H1 (cell line): ENCODE measurements at regions not wholly inside any gene's neighbourhood (a gene's known extent, or its start where the extent isn't known, plus 50 kb on each side); places are given as distances from the start of the nearest gene placed in this dataset.

Source experiments
- CTCF ChIA-PET: fragments of 300-600 bp; sonication (Branson Sonifier 250); formaldehyde crosslinking; loops from one replicate; lab custom pipeline; 2021; ENCODE audit not compliant: partially characterized antibody; lab: Charles Lee
- POLR2A ChIA-PET: fragments of 300-600 bp; sonication (Branson Sonifier 250); formaldehyde crosslinking; loops from one replicate; lab custom pipeline; 2021; ENCODE audit warnings: inconsistent platforms; ENCODE audit not compliant: partially characterized antibody; lab: Charles Lee
- DNase-seq, 2 experiments: peaks; one replicate each; pipeline versions ENCODE4 v3.0.0 to v3.0.0-alpha.2; 2010 to 2022; ENCODE audit warnings: low spot score in 2 of 2, low read depth in 1 of 2, mixed read lengths in 1 of 2
- FAIRE-seq: peaks from 2 replicates; lab custom pipeline; 2011; peaks lifted over from hg19 to GRCh38; lab: Jason Lieb, UNC
- H2AFZ ChIP-seq: 2 replicates; pipeline ENCODE4 v1.8.1; 2012; ENCODE audit warnings: low read length, inconsistent platforms
- H2AK5ac ChIP-seq: 2 replicates; pipeline ENCODE4 v1.6.1; 2013; ENCODE audit warnings: low read depth, low read length
- H2BK120ac ChIP-seq: replicated peaks from 2 replicates; pipeline ENCODE3; 2013; ENCODE audit warnings: low read depth, low read length, inconsistent platforms
- H2BK12ac ChIP-seq: 2 replicates; pipeline ENCODE4 v1.6.1; 2013; ENCODE audit warnings: low read depth, low read length
- H2BK15ac ChIP-seq: 2 replicates; pipeline ENCODE4 v1.6.1; 2013; ENCODE audit warnings: low read length
- H2BK20ac ChIP-seq: 2 replicates; pipeline ENCODE4 v1.6.1; 2013; ENCODE audit warnings: low read length
- H2BK5ac ChIP-seq: 2 replicates; pipeline ENCODE4 v1.6.1; 2013; ENCODE audit warnings: low read depth, low read length
- H3K14ac ChIP-seq: 2 replicates; pipeline ENCODE4 v1.6.1; 2013; ENCODE audit warnings: inconsistent platforms; ENCODE audit not compliant: insufficient read length
- H3K18ac ChIP-seq: 2 replicates; pipeline ENCODE4 v1.6.1; 2013; ENCODE audit warnings: low read length; ENCODE audit errors: extremely low read depth
- H3K23ac ChIP-seq: 2 replicates; pipeline ENCODE4 v1.6.1; 2013; ENCODE audit warnings: inconsistent platforms; ENCODE audit not compliant: insufficient read length
- H3K23me2 ChIP-seq: 2 replicates; pipeline ENCODE4 v1.6.1; 2013; ENCODE audit warnings: low read depth, low read length
- H3K27ac ChIP-seq: 2 replicates; pipeline ENCODE4 v1.6.1; 2011; ENCODE audit warnings: low read depth, low read length, inconsistent platforms
- H3K27me3 ChIP-seq, 4 experiments: replicated peaks in 1 of 4; 1 replicate in 1 of 4; 2 replicates in 3 of 4; pipeline versions ENCODE4 v1.6.1 to v1.8.1; 2011 to 2013; ENCODE audit warnings: low read length in 3 of 4, mild to moderate bottlenecking in 3 of 4, inconsistent platforms in 2 of 4, mixed read lengths in 2 of 4, moderate library complexity in 1 of 4; ENCODE audit not compliant: control insufficient read depth in 3 of 4, insufficient read depth in 3 of 4; ENCODE audit errors: extremely low read depth in 1 of 4
- H3K36me3 ChIP-seq, 4 experiments: 2 replicates each; pipeline versions ENCODE4 v1.6.1 to v1.8.1; 2011 to 2013; ENCODE audit warnings: mild to moderate bottlenecking in 4 of 4, low read length in 3 of 4, moderate library complexity in 2 of 4, control low read depth in 1 of 4, inconsistent platforms in 1 of 4; ENCODE audit not compliant: insufficient read depth in 4 of 4, control insufficient read depth in 2 of 4
- H3K4ac ChIP-seq: replicated peaks from 2 replicates; pipeline ENCODE3; 2013; ENCODE audit warnings: low read length, low read depth, mixed read lengths, inconsistent platforms; ENCODE audit not compliant: insufficient read length
- H3K4me1 ChIP-seq, 4 experiments: replicated peaks in 1 of 4; 1 replicate in 1 of 4; 2 replicates in 3 of 4; pipeline versions ENCODE4 v1.6.1 to v1.8.1; 2011 to 2013; ENCODE audit warnings: low read length in 3 of 4, inconsistent platforms in 2 of 4, mixed read lengths in 1 of 4; ENCODE audit not compliant: insufficient read depth in 4 of 4, control insufficient read depth in 3 of 4
- H3K4me2 ChIP-seq, 2 experiments: 2 replicates each; pipeline versions ENCODE4 v1.6.1 to v1.8.1; 2011 to 2013; ENCODE audit warnings: low read depth in 2 of 2, low read length in 2 of 2, control low read depth in 1 of 2, inconsistent platforms in 1 of 2, mild to moderate bottlenecking in 1 of 2; ENCODE audit not compliant: insufficient read depth in 1 of 2
- H3K4me3 ChIP-seq, 4 experiments: fragments of 200-600, 300-600 bp in 1 of 4; sonication (generic), shearing (Covaris generic), sonication (Bioruptor Twin) in 1 of 4; 2 replicates each; pipeline versions ENCODE4 v1.5.1 to v1.8.1; 2011 to 2016; ENCODE audit warnings: low read length in 4 of 4, low read depth in 3 of 4, control low read depth in 2 of 4, inconsistent platforms in 2 of 4, mild to moderate bottlenecking in 2 of 4, mixed read lengths in 1 of 4, moderate library complexity in 1 of 4; ENCODE audit not compliant: insufficient read depth in 2 of 4; ENCODE audit errors: extremely low read depth in 1 of 4
- H3K56ac ChIP-seq: replicated peaks from 2 replicates; pipeline ENCODE3; 2013; ENCODE audit warnings: low read depth, mild to moderate bottlenecking, mixed read lengths, low read length, inconsistent platforms; ENCODE audit not compliant: insufficient read length
- H3K79me1 ChIP-seq: 2 replicates; pipeline ENCODE4 v1.6.1; 2013; ENCODE audit warnings: low read depth, low read length, control low read depth
- H3K79me2 ChIP-seq, 2 experiments: 2 replicates each; pipeline versions ENCODE4 v1.6.1 to v1.8.1; 2012 to 2013; ENCODE audit warnings: low read length in 2 of 2, mild to moderate bottlenecking in 2 of 2, inconsistent platforms in 1 of 2; ENCODE audit not compliant: insufficient read depth in 2 of 2, control insufficient read depth in 1 of 2
- H3K9ac ChIP-seq, 4 experiments: replicated peaks in 1 of 4; 1 replicate in 1 of 4; 2 replicates in 3 of 4; pipeline versions ENCODE4 v1.6.1 to v1.8.1; 2011 to 2013; ENCODE audit warnings: low read depth in 3 of 4, low read length in 3 of 4, control low read depth in 2 of 4, mild to moderate bottlenecking in 2 of 4, moderate library complexity in 2 of 4, inconsistent platforms in 1 of 4; ENCODE audit errors: extremely low read depth in 1 of 4
- H3K9me3 ChIP-seq, 2 experiments: 2 replicates each; pipeline versions ENCODE4 v1.6.1 to v1.8.1; 2012 to 2013; ENCODE audit warnings: mild to moderate bottlenecking in 2 of 2, moderate library complexity in 2 of 2, control low read depth in 1 of 2, inconsistent platforms in 1 of 2, low read depth in 1 of 2, low read length in 1 of 2, mixed read lengths in 1 of 2; ENCODE audit not compliant: insufficient read depth in 2 of 2
- H4K20me1 ChIP-seq, 2 experiments: replicated peaks in 1 of 2; 2 replicates each; pipeline versions ENCODE3 to v1.8.1; 2011 to 2013; ENCODE audit warnings: inconsistent platforms in 2 of 2, low read length in 2 of 2, mild to moderate bottlenecking in 1 of 2; ENCODE audit not compliant: insufficient read depth in 2 of 2, control insufficient read depth in 1 of 2
- H4K5ac ChIP-seq: 2 replicates; pipeline ENCODE4 v1.6.1; 2013; ENCODE audit warnings: low read length, low read depth, mixed read lengths, inconsistent platforms; ENCODE audit not compliant: insufficient read length
- H4K8ac ChIP-seq: 2 replicates; pipeline ENCODE4 v1.8.0; 2013; ENCODE audit warnings: mild to moderate bottlenecking, moderate library complexity, low read length, inconsistent platforms; ENCODE audit not compliant: insufficient read depth; ENCODE audit errors: extremely low read depth
- H4K91ac ChIP-seq: replicated peaks from 2 replicates; pipeline ENCODE3; 2013; ENCODE audit warnings: low read length, mixed read lengths, inconsistent platforms; ENCODE audit not compliant: insufficient read length
- BCL11A ChIP-seq, 2 experiments: IDR thresholded peaks; one replicate each; pipeline ENCODE4 v1.6.1; 2011; ENCODE audit warnings: low read depth in 2 of 2, low read length in 2 of 2, mild to moderate bottlenecking in 2 of 2
- KDM5A ChIP-seq: fragments of 200-600 bp; IDR thresholded peaks from 2 replicates; pipeline ENCODE4 v1.7.1; 2012; ENCODE audit warnings: mild to moderate bottlenecking, low read length, inconsistent platforms, mixed read lengths
- RXRA ChIP-seq: IDR thresholded peaks from 2 replicates; pipeline ENCODE4 v1.6.1; 2011; ENCODE audit warnings: low read depth, mild to moderate bottlenecking, low read length, moderate library complexity; ENCODE audit not compliant: insufficient read depth
- SIRT6 ChIP-seq: IDR thresholded peaks from one replicate; pipeline ENCODE4 v1.7.1; 2012; ENCODE audit warnings: low read length, inconsistent platforms
- SP2 ChIP-seq: IDR thresholded peaks from 2 replicates; pipeline ENCODE4 v1.6.1; 2012; ENCODE audit warnings: mild to moderate bottlenecking, low read length, inconsistent platforms
- WGBS, 2 experiments: shearing (Covaris generic) in 1 of 2; methylation state at CpG; one replicate each; pipeline versions ENCODE4 v1.1.6 to v1.1.7; 2013 to 2015; ENCODE audit warnings: low lambda C conversion rate in 2 of 2, mixed read lengths in 2 of 2, inconsistent platforms in 1 of 2, low coverage in 1 of 2, missing lambda C conversion rate in 1 of 2; ENCODE audit not compliant: insufficient replicate concordance in 2 of 2, insufficient coverage in 1 of 2, insufficient read length in 1 of 2; ENCODE audit errors: extremely low coverage in 1 of 2, missing lambda C conversion rate in 1 of 2; 5-methylcytosine and 5-hydroxymethylcytosine counted together

DNA sequence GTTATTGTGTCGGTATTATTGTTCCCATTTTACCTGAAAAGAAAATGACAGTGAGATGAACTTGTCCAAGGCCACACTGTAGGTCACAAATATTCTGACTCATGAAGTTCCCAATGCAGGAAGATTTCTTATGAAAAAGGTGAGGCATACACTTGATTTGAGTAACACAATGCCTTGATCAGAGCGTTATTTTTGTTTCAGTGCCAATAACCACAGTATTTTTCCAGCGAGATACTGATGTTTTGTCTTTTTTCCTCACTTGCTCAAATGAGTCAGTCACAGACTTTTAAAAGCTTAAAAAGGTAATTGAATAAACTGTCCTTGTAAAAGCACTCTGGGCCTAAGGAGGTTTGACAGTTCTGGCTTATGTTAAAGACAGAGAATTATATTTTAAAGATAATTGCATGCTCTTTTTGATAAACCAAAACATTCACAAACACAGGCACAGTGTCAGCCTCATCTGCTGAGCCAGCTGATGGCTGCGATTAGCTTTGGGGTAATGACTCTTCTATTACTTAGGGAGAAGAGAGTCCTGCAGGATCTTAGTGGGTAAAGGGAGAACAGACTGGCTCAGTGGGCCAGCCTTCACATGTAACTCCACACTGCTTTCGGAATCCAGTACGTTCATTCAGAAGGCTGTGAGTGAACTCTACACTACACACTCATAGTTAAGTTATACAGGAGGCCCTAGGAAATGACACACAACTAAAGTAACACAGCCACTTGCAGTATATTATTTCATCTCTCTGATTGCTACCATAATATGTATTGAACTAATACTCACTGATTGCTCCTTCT, 165.5 kb upstream of the CD180 start:
- CTCF ChIA-PET = interaction anchor here (1.0 kb wide), 1 partner anchor 10 kb away, joined by 3 read pairs; no protein-coding TSS in a partner anchor
- no peak for FAIRE-seq
- no peak overlapping the region for H4K91ac ChIP-seq

More for the DNA sequence above, 165.5 kb upstream of the CD180 start:
- H3K18ac ChIP-seq = no peak overlapping the region
- no peaks in the 10 kb centered on the region for H3K79me1 ChIP-seq
- H4K5ac ChIP-seq = no peak overlapping the region
- no peaks in the 10 kb centered on the region; the same call in 1 of the 2 replicates for H3K23me2 ChIP-seq
- no peaks in the 10 kb centered on the region for H3K36me3 ChIP-seq
- H2BK15ac ChIP-seq = no peak overlapping the region
- H2BK12ac ChIP-seq = no peak overlapping the region
- no peak for DNase-seq
- POLR2A ChIA-PET = no interaction called here
- H3K27ac ChIP-seq = no peak overlapping the region
- no peak overlapping the region for H2AFZ ChIP-seq
- no peak overlapping the region for H3K14ac ChIP-seq
- no peak overlapping the region for H3K4me2 ChIP-seq
- H4K8ac ChIP-seq = no peak overlapping the region
- no peak overlapping the region for H3K4ac ChIP-seq
- H2BK120ac ChIP-seq = no peak overlapping the region
- no peak overlapping the region for H3K56ac ChIP-seq
- no peak overlapping the region for H2BK5ac ChIP-seq
- H3K9ac ChIP-seq = no peak overlapping the region
- H4K20me1 ChIP-seq = no peaks in the 10 kb centered on the region
- H3K4me3 ChIP-seq = no peak overlapping the region
- no peaks in the 10 kb centered on the region for H3K9me3 ChIP-seq
- H3K27me3 ChIP-seq = no peaks in the 10 kb centered on the region
- H3K4me1 ChIP-seq = peaks cover 0 to 2% (median 0%) of the 10 kb centered on the region in 4 experiments; a peak in 1 of 7 replicates
- no peak for TF ChIP-seq SIRT6
- no peak for TF ChIP-seq SP2
- no peak for TF ChIP-seq KDM5A
- no peak for TF ChIP-seq BCL11A (IDR thresholded peaks at IDR 0.05; ENCODE audit: low read depth in 2 of 2, low read length in 2 of 2)
- no peak for TF ChIP-seq RXRA
- H3K23ac ChIP-seq = no peak overlapping the region
- no peak overlapping the region for H2BK20ac ChIP-seq
- no peak overlapping the region for H2AK5ac ChIP-seq
- 89% methylated on average over 6 of the region's 6 CpGs; no CpG with 5 or more reads in 1 of the 2 experiments for WGBS, 2 experiments
- H3K79me2 ChIP-seq = no peaks in the 10 kb centered on the region
